Activated T-cell treated with anti-CD3 and anti-CD28 coated beads, Interleukin-2, amount 50 U/mL, for 72 hours (primary cell): ENCODE measurements at regions not wholly inside any gene's neighbourhood (a gene's known extent, or its start where the extent isn't known, plus 50 kb on each side); places are given as distances from the start of the nearest gene placed in this dataset.

Source experiments
- ATAC-seq, 2 donors: fragments of 150-1000 bp; cut with Tn5 transposase; replicated peaks in 1 of 2; 2 replicates each; pipeline ENCODE4 v1.10.0; 2021; ENCODE audit warnings: moderate library complexity in 2 of 2, mild to moderate bottlenecking in 1 of 2
- DNase-seq, 2 donors: peaks; one replicate each; pipeline ENCODE4 v3.0.0; 2021 to 2022; ENCODE audit warnings: mixed read lengths in 1 of 2
- H3K27ac Mint-ChIP-seq: one replicate; pipeline ENCODE4 v1.8.0; 2022; ENCODE audit warnings: mild to moderate bottlenecking, moderate library complexity, mixed read lengths
- H3K27me3 Mint-ChIP-seq: one replicate; pipeline ENCODE4 v1.8.0; 2022; ENCODE audit warnings: low read depth, mixed read lengths
- H3K36me3 Mint-ChIP-seq, 2 donors: one replicate each; pipeline ENCODE4 v1.8.0; 2022; ENCODE audit warnings: mixed read lengths in 2 of 2, mild to moderate bottlenecking in 1 of 2; ENCODE audit not compliant: insufficient read depth in 2 of 2
- H3K4me1 Mint-ChIP-seq: one replicate; pipeline ENCODE4 v1.8.0; 2022; ENCODE audit warnings: low read depth, mixed read lengths
- H3K4me3 Mint-ChIP-seq, 2 donors: one replicate each; pipeline ENCODE4 v1.8.0; 2022; ENCODE audit warnings: mild to moderate bottlenecking in 2 of 2, mixed read lengths in 2 of 2, moderate library complexity in 2 of 2
- H3K9me3 Mint-ChIP-seq, 2 donors: one replicate each; pipeline ENCODE4 v1.8.0; 2022; ENCODE audit warnings: mixed read lengths in 2 of 2

- ATAC-seq: no peak
- H3K27me3 Mint-ChIP-seq: peaks cover 12% of the 10 kb centered on the region
- no peak overlapping the region for H3K27ac Mint-ChIP-seq
- no peaks in the 10 kb centered on the region for H3K4me1 Mint-ChIP-seq
- no peaks in the 10 kb centered on the region for H3K36me3 Mint-ChIP-seq
- H3K9me3 Mint-ChIP-seq: peaks cover 5 to 11% of the 10 kb centered on the region in 2 donors
- no peak for DNase-seq
- no peak overlapping the region for H3K4me3 Mint-ChIP-seq
Observed at GRCh38 chr6:159435701-159436100, 257.3 kb downstream of the SOD2 start.

- Mint-ChIP-seq H3K4me1 (no peaks in the 10 kb centered on the region), H3K36me3 (no peaks in the 10 kb centered on the region), H3K4me3 (no peak overlapping the region), H3K9me3 (peaks cover 5 to 11% of the 10 kb centered on the region in 2 donors), H3K27ac (no peak overlapping the region), H3K27me3 (peaks cover 12% of the 10 kb centered on the region)
- no peak for ATAC-seq
- DNase-seq: no peak
Observed at GRCh38 chr6:159434410-159434809, 258.6 kb downstream of the SOD2 start.

GRCh38 chr6:159433550-159433949 is 259.5 kb downstream of the SOD2 start:
- H3K9me3 Mint-ChIP-seq: peaks cover 5 to 11% of the 10 kb centered on the region in 2 donors
- ATAC-seq (no peak), DNase-seq (no peak)
- no peaks in the 10 kb centered on the region for H3K4me1 Mint-ChIP-seq
- H3K4me3 Mint-ChIP-seq: no peak overlapping the region
- H3K27me3 Mint-ChIP-seq: peaks cover 12% of the 10 kb centered on the region
- no peak overlapping the region for H3K27ac Mint-ChIP-seq
- no peaks in the 10 kb centered on the region for H3K36me3 Mint-ChIP-seq

GRCh38 chr6:159431750-159432149 is 261.3 kb downstream of the SOD2 start:
- Mint-ChIP-seq H3K27ac (no peak overlapping the region), H3K4me3 (no peak overlapping the region), H3K4me1 (no peaks in the 10 kb centered on the region), H3K36me3 (no peaks in the 10 kb centered on the region), H3K27me3 (peaks cover 20% of the 10 kb centered on the region), H3K9me3 (peaks cover 5 to 11% of the 10 kb centered on the region in 2 donors)
- DNase-seq (no peak), ATAC-seq (no peak)

GRCh38 chr6:159430323-159430722 is 261.1 kb downstream of the FNDC1 start:
- DNase-seq (no peak), ATAC-seq (no peak)
- H3K9me3 Mint-ChIP-seq: peaks cover 5 to 11% of the 10 kb centered on the region in 2 donors
- peaks cover 30% of the 10 kb centered on the region for H3K27me3 Mint-ChIP-seq
- no peaks in the 10 kb centered on the region for H3K36me3 Mint-ChIP-seq
- no peak overlapping the region for H3K4me3 Mint-ChIP-seq
- no peaks in the 10 kb centered on the region for H3K4me1 Mint-ChIP-seq
- H3K27ac Mint-ChIP-seq: no peak overlapping the region

GRCh38 chr6:159429433-159429832 is 260.2 kb downstream of the FNDC1 start:
- ATAC-seq: no peak
- Mint-ChIP-seq H3K27ac (no peak overlapping the region), H3K9me3 (peaks cover 5 to 8% of the 10 kb centered on the region in 2 donors), H3K36me3 (no peaks in the 10 kb centered on the region), H3K4me1 (no peaks in the 10 kb centered on the region), H3K4me3 (no peak overlapping the region), H3K27me3 (peaks cover 29% of the 10 kb centered on the region)
- no peak for DNase-seq

- ATAC-seq (no peak), DNase-seq (no peak)
- H3K27ac Mint-ChIP-seq: no peak overlapping the region
- H3K4me1 Mint-ChIP-seq: no peaks in the 10 kb centered on the region
- peaks cover 29% of the 10 kb centered on the region for H3K27me3 Mint-ChIP-seq
- H3K36me3 Mint-ChIP-seq: no peaks in the 10 kb centered on the region
- peaks cover 0 to 3% of the 10 kb centered on the region in 2 donors for H3K9me3 Mint-ChIP-seq
- no peak overlapping the region for H3K4me3 Mint-ChIP-seq
Observed at GRCh38 chr6:159427771-159428170, 258.6 kb downstream of the FNDC1 start.

GRCh38 chr6:159427335-159427734 is 258.1 kb downstream of the FNDC1 start:
- H3K4me3 Mint-ChIP-seq: no peak overlapping the region
- H3K27ac Mint-ChIP-seq: no peak overlapping the region
- H3K4me1 Mint-ChIP-seq: no peaks in the 10 kb centered on the region
- peaks cover 0 to 3% of the 10 kb centered on the region in 2 donors for H3K9me3 Mint-ChIP-seq
- H3K27me3 Mint-ChIP-seq: peaks cover 29% of the 10 kb centered on the region
- ATAC-seq (no peak), DNase-seq (no peak)
- H3K36me3 Mint-ChIP-seq: no peaks in the 10 kb centered on the region

GRCh38 chr6:159425421-159425820 is 256.2 kb downstream of the FNDC1 start:
- H3K9me3 Mint-ChIP-seq: no peaks in the 10 kb centered on the region

GRCh38 chr6:159422041-159422984 is 253.1 kb downstream of the FNDC1 start:
- Mint-ChIP-seq H3K27ac (no peak overlapping the region), H3K36me3 (no peaks in the 10 kb centered on the region), H3K9me3 (no peaks in the 10 kb centered on the region), H3K4me1 (no peaks in the 10 kb centered on the region), H3K27me3 (peaks cover 21% of the 10 kb centered on the region), H3K4me3 (no peak overlapping the region)
- no peak for DNase-seq
- ATAC-seq: no peak

More at GRCh38 chr6:159425421-159425820, 256.2 kb downstream of the FNDC1 start:
- Mint-ChIP-seq H3K4me1 (no peaks in the 10 kb centered on the region), H3K27ac (no peak overlapping the region), H3K4me3 (no peak overlapping the region), H3K27me3 (peaks cover 28% of the 10 kb centered on the region), H3K36me3 (no peaks in the 10 kb centered on the region)
- DNase-seq (no peak), ATAC-seq (no peak)

GRCh38 chr6:159421586-159421985 is 252.4 kb downstream of the FNDC1 start:
- no peaks in the 10 kb centered on the region for H3K9me3 Mint-ChIP-seq
- ATAC-seq: no peak
- no peak for DNase-seq
- H3K27ac Mint-ChIP-seq: no peak overlapping the region
- H3K36me3 Mint-ChIP-seq: no peaks in the 10 kb centered on the region
- H3K4me1 Mint-ChIP-seq: no peaks in the 10 kb centered on the region
- no peak overlapping the region for H3K4me3 Mint-ChIP-seq
- peaks cover 21% of the 10 kb centered on the region for H3K27me3 Mint-ChIP-seq

- Mint-ChIP-seq H3K9me3 (peaks cover 6 to 9% of the 10 kb centered on the region in 2 donors), H3K4me1 (no peaks in the 10 kb centered on the region), H3K4me3 (no peak overlapping the region), H3K36me3 (peaks cover 4 to 5% of the 10 kb centered on the region in 2 donors), H3K27ac (no peak overlapping the region), H3K27me3 (peaks cover 7% of the 10 kb centered on the region)
- no peak for DNase-seq
- ATAC-seq: no peak
Observed at GRCh38 chr6:159418997-159419396, 249.8 kb downstream of the FNDC1 start.

- peaks cover 7% of the 10 kb centered on the region for H3K27me3 Mint-ChIP-seq
- peaks cover 6 to 9% of the 10 kb centered on the region in 2 donors for H3K9me3 Mint-ChIP-seq
- no peak overlapping the region for H3K27ac Mint-ChIP-seq
- H3K4me3 Mint-ChIP-seq: no peak overlapping the region
- DNase-seq: no peak
- H3K4me1 Mint-ChIP-seq: no peaks in the 10 kb centered on the region
- H3K36me3 Mint-ChIP-seq: peaks cover 4 to 5% of the 10 kb centered on the region in 2 donors
- no peak for ATAC-seq
Observed at GRCh38 chr6:159416891-159417560, 247.8 kb downstream of the FNDC1 start.
